ENCODE measurements at regions not wholly inside any gene's neighbourhood (a gene's known extent, or its start where the extent isn't known, plus 50 kb on each side); places are given as distances from the start of the nearest gene placed in this dataset.

DNA sequence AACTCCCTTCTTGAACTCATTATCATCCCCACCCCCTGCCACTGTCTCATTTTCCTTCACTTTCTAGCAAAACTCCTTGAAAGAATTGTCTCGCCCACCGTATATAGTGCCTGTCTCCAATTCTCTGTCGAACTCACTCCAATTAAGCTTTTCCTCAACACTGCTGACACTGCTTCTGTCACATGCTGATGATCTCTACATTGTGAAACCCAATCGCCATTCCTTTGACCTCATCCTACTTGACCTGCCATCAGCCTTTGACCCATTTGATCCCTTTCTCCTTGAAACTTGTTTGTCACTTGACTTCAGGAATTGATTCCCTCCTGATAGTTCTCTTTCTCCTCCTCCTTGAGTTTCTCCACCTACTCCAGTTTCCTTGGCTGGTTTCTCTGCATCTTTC, 54.8 kb downstream of the CCDC71L start:
- BruUV-seq (replicated peaks): no TSS peak
- DNase-seq: no peak
- no peaks in the 10 kb centered on the region for H3K9me3 Mint-ChIP-seq (ENCODE audit: low read depth, unreplicated experiment)
- H3K36me3 Mint-ChIP-seq (ENCODE audit: insufficient read depth, unreplicated experiment): no peaks in the 10 kb centered on the region
- CTCF ChIA-PET: interaction anchor here (0.7 kb wide), 1 partner anchor 9 kb away, joined by 3 read pairs; no protein-coding TSS in a partner anchor
- no peak overlapping the region for H3K27ac Mint-ChIP-seq (ENCODE audit: unreplicated experiment)
- peaks cover under 1% of the 10 kb centered on the region for H3K4me1 Mint-ChIP-seq (ENCODE audit: low read depth, unreplicated experiment)
- intact Hi-C loops (cut with micrococcal nuclease; ENCODE audit: unreplicated experiment): no loop called here
- TF ChIP-seq, protein P1, sequence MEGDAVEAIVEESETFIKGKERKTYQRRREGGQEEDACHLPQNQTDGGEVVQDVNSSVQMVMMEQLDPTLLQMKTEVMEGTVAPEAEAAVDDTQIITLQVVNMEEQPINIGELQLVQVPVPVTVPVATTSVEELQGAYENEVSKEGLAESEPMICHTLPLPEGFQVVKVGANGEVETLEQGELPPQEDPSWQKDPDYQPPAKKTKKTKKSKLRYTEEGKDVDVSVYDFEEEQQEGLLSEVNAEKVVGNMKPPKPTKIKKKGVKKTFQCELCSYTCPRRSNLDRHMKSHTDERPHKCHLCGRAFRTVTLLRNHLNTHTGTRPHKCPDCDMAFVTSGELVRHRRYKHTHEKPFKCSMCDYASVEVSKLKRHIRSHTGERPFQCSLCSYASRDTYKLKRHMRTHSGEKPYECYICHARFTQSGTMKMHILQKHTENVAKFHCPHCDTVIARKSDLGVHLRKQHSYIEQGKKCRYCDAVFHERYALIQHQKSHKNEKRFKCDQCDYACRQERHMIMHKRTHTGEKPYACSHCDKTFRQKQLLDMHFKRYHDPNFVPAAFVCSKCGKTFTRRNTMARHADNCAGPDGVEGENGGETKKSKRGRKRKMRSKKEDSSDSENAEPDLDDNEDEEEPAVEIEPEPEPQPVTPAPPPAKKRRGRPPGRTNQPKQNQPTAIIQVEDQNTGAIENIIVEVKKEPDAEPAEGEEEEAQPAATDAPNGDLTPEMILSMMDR (IDR thresholded peaks at IDR 0.05; ENCODE audit: unreplicated experiment): no peak
- H3K4me3 Mint-ChIP-seq (ENCODE audit: low read depth, unreplicated experiment): no peak overlapping the region
- H3K27me3 Mint-ChIP-seq (ENCODE audit: unreplicated experiment): no peaks in the 10 kb centered on the region

DNA sequence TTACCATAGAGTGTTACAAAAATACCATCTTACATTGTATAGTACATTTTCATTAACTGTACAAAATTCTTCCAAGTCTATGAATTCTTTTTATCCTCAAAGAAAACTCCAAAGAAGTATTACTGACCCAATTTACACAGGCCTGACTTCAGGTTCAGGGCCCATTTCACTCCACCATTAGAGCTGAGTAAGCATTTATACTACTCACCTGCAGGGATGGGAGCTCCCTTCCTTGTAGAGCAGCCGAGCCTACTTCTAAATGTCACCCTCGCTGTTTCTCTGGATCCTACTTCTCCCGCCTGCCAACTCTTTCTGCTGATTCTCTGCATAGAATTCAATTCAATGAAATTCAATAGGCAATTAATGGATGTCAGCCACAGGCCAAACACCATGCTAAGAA, 56.0 kb downstream of the CCDC71L start:
- intact Hi-C loops (cut with micrococcal nuclease; ENCODE audit: unreplicated experiment): no loop called here
- no peaks in the 10 kb centered on the region for H3K27me3 Mint-ChIP-seq (ENCODE audit: unreplicated experiment)
- H3K9me3 Mint-ChIP-seq (ENCODE audit: low read depth, unreplicated experiment): no peaks in the 10 kb centered on the region
- no peaks in the 10 kb centered on the region for H3K4me1 Mint-ChIP-seq (ENCODE audit: low read depth, unreplicated experiment)
- CTCF ChIA-PET: no interaction called here
- DNase-seq: no peak
- BruUV-seq (replicated peaks): no TSS peak
- no peak overlapping the region for H3K27ac Mint-ChIP-seq (ENCODE audit: unreplicated experiment)
- H3K4me3 Mint-ChIP-seq (ENCODE audit: low read depth, unreplicated experiment): no peak overlapping the region
- TF ChIP-seq, protein P1 (IDR thresholded peaks at IDR 0.05; ENCODE audit: unreplicated experiment): no peak
- no peaks in the 10 kb centered on the region for H3K36me3 Mint-ChIP-seq (ENCODE audit: insufficient read depth, unreplicated experiment)

DNA sequence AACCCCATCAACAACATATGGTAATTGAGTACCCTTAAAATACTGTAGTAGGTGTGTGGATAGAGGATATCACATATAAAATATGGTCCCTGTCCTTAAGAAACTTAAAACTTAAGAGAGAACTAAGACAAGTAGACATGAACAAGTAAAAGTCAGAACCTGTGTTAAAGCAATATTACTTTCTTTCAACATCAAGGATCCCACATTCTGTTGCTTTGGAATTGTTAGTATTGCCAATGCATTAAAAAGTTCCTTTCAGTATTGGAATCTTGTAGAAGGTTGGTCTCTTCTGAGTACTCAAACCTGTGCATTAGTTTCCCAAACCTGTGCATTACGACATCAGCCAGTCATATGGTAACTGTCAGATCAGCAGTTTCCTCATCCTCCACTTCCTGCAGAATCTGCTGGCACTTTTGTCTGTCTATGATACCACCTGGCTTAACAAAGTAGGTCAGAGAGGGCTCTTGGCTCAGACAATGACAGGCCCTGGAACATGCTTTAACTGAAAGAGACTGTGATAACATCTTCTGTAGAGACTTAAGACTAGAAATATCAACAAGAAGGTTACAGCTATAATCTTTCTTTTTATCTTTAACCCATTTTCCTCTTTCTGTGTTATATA, 56.5 kb downstream of the CCDC71L start:
- CTCF ChIA-PET: no interaction called here
- BruUV-seq (replicated peaks): no TSS peak
- Mint-ChIP-seq H3K36me3 (ENCODE audit: insufficient read depth, unreplicated experiment) (no peaks in the 10 kb centered on the region), H3K27me3 (ENCODE audit: unreplicated experiment) (no peaks in the 10 kb centered on the region), H3K9me3 (ENCODE audit: low read depth, unreplicated experiment) (no peaks in the 10 kb centered on the region), H3K27ac (ENCODE audit: unreplicated experiment) (no peak overlapping the region), H3K4me3 (ENCODE audit: low read depth, unreplicated experiment) (no peak overlapping the region), H3K4me1 (ENCODE audit: low read depth, unreplicated experiment) (no peaks in the 10 kb centered on the region)
- TF ChIP-seq, protein P1 (IDR thresholded peaks at IDR 0.05; ENCODE audit: unreplicated experiment): no peak
- intact Hi-C loops (cut with micrococcal nuclease; ENCODE audit: unreplicated experiment): no loop called here
- DNase-seq: no peak

DNA sequence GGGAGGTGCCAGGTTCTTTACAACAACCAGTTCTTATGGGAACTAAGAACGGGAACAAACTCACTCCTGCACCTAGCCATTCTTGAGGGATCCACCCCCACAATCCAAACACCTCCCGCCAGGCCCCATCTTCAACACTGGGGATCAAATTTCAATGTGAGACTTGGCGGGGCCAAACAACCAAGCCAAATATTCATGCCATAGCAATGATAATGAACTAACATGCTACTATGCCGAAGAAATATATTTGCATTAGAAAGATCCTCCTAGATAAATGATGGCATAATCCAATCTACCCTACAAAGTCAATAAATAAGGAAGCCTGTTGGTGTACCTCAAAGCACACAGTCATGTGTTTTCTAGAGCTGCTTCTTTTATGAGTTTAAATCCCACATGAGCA, 57.6 kb downstream of the CCDC71L start:
- H3K27me3 Mint-ChIP-seq (ENCODE audit: unreplicated experiment): no peaks in the 10 kb centered on the region
- no peak overlapping the region for H3K27ac Mint-ChIP-seq (ENCODE audit: unreplicated experiment)
- BruUV-seq (replicated peaks): no TSS peak
- CTCF ChIA-PET: no interaction called here
- no peak for DNase-seq
- H3K4me1 Mint-ChIP-seq (ENCODE audit: low read depth, unreplicated experiment): no peaks in the 10 kb centered on the region
- H3K36me3 Mint-ChIP-seq (ENCODE audit: insufficient read depth, unreplicated experiment): no peaks in the 10 kb centered on the region
- H3K4me3 Mint-ChIP-seq (ENCODE audit: low read depth, unreplicated experiment): no peak overlapping the region
- intact Hi-C loops (cut with micrococcal nuclease; ENCODE audit: unreplicated experiment): no loop called here
- TF ChIP-seq, protein P1 (IDR thresholded peaks at IDR 0.05; ENCODE audit: unreplicated experiment): no peak
- H3K9me3 Mint-ChIP-seq (ENCODE audit: low read depth, unreplicated experiment): no peaks in the 10 kb centered on the region

All from Calu3 (cell line).